Transverse colon (tissue), 4 donors: ENCODE measurements at regions not wholly inside any gene's neighbourhood (a gene's known extent, or its start where the extent isn't known, plus 50 kb on each side); places are given as distances from the start of the nearest gene placed in this dataset.

ENCODE experiments used
- DNase-seq: peaks from one replicate; pipeline ENCODE4 v3.0.0-alpha.2; 2019
- H3K27ac ChIP-seq, 4 donors: fragments of 200-600 bp; sonication (generic); 2 replicates each; pipeline ENCODE4 v1.5.1; 2016 to 2018; ENCODE audit warnings: inconsistent platforms in 4 of 4
- H3K27me3 ChIP-seq: fragments of 200-600 bp; sonication (generic); 2 replicates; pipeline ENCODE4 v1.5.1; 2017; ENCODE audit warnings: inconsistent platforms
- H3K36me3 ChIP-seq, 4 donors: fragments of 200-600 bp; sonication (generic); 2 replicates each; pipeline ENCODE4 v1.5.1; 2017 to 2019; ENCODE audit warnings: inconsistent platforms in 4 of 4
- H3K4me1 ChIP-seq, 4 donors: fragments of 200-600 bp; sonication (generic); 2 replicates each; pipeline ENCODE4 v1.5.1; 2017 to 2020; ENCODE audit warnings: inconsistent platforms in 4 of 4
- H3K4me3 ChIP-seq, 4 donors: fragments of 200-600 bp; sonication (generic); 1 replicate in 1 of 4; 2 replicates in 3 of 4; pipeline versions ENCODE4 v1.5.1 to v1.6.1; 2017 to 2019; ENCODE audit warnings: inconsistent platforms in 4 of 4
- H3K9me3 ChIP-seq, 2 donors: fragments of 200-600 bp; sonication (generic); 2 replicates each; pipeline ENCODE4 v1.5.1; 2017 to 2019; ENCODE audit warnings: inconsistent platforms in 2 of 2
- EP300 ChIP-seq: sonication (generic); formaldehyde crosslinking; IDR thresholded peaks from one replicate; pipeline ENCODE4 v1.6.1; 2017; ENCODE audit warnings: antibody characterized with exemption, low read depth
- POLR2A ChIP-seq: fragments of 450-650 bp; IDR thresholded peaks from one replicate; pipeline ENCODE4 v1.6.1; 2016; ENCODE audit warnings: antibody characterized with exemption, mild to moderate bottlenecking, moderate library complexity
- POLR2AphosphoS5 ChIP-seq, 3 donors: sonication (generic); formaldehyde crosslinking; IDR thresholded peaks; one replicate each; pipeline ENCODE4 v1.6.1; 2016; ENCODE audit warnings: antibody characterized with exemption in 3 of 3
- WGBS, 2 donors: methylation state at CpG; one replicate each; pipeline ENCODE4 v1.1.5; 2018; ENCODE audit warnings: low coverage in 1 of 2; 5-methylcytosine and 5-hydroxymethylcytosine counted together
- in situ Hi-C, 4 donors: fragments of 200-750 bp; cut with MboI; loops; one replicate each; pipeline versions ENCODE4 v1.15.0 to v1.15.1; 2017; ENCODE audit warnings: low sequenced_read_pairs in 3 of 4, low pct_ligation_motif_present in 1 of 4, low pct_unique_long_range_greater_than_20kb in 1 of 4
- intact Hi-C: fragments of 100-400 bp; cut with DNase I; formaldehyde crosslinking; loops from one replicate; pipeline ENCODE4 v1.15.1; 2023; ENCODE audit warnings: low total_unique reads
- TF ChIP-seq, protein P1 (sequence below), 5 experiments: fragments of 200-600 bp in 3 of 5; fragments of 450-650 bp in 2 of 5; sonication (generic) in 3 of 5; IDR thresholded peaks; 1 replicate in 2 of 5; 2 replicates in 3 of 5; pipeline ENCODE4 v1.5.1; 2016 to 2017; ENCODE audit warnings: antibody characterized with exemption in 5 of 5, inconsistent platforms in 3 of 5, mild to moderate bottlenecking in 2 of 5, moderate library complexity in 1 of 5

DNA sequence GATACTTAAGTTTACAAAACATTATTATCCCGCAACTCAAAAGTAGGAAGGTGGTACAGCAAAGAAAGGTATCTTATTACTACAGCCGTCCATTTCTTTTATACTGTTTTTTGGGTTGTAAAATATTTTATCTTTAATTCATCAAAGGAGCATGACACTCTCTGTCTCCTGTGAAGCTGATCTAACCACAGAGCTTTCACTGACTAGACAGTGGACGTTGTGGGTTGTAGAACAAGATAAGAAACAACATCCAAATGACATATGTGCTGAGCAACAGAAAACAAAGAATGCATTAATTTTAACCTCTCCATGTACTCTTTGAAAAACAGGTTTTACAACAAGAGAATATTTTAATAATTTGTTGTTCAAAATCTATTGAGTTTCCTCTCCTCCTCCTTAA, 195.9 kb upstream of the FBXO33 start:
- WGBS, 2 donors, result 39 to 54% methylated on average over 3 of the region's 3 CpGs
- TF ChIP-seq POLR2AphosphoS5 (IDR thresholded peaks at IDR 0.05) (no peak), EP300 (no peak)
- Histone ChIP-seq H3K27me3 (no peaks in the 10 kb centered on the region), H3K4me3 (no peak overlapping the region), H3K9me3 (peaks cover 0 to 2% of the 10 kb centered on the region in 2 donors), H3K36me3 (no peaks in the 10 kb centered on the region), H3K27ac (no peak overlapping the region), H3K4me1 (no peaks in the 10 kb centered on the region)
- in situ Hi-C loops (no loop called here), intact Hi-C loops (no loop called here)
- DNase-seq, result no peak

DNA sequence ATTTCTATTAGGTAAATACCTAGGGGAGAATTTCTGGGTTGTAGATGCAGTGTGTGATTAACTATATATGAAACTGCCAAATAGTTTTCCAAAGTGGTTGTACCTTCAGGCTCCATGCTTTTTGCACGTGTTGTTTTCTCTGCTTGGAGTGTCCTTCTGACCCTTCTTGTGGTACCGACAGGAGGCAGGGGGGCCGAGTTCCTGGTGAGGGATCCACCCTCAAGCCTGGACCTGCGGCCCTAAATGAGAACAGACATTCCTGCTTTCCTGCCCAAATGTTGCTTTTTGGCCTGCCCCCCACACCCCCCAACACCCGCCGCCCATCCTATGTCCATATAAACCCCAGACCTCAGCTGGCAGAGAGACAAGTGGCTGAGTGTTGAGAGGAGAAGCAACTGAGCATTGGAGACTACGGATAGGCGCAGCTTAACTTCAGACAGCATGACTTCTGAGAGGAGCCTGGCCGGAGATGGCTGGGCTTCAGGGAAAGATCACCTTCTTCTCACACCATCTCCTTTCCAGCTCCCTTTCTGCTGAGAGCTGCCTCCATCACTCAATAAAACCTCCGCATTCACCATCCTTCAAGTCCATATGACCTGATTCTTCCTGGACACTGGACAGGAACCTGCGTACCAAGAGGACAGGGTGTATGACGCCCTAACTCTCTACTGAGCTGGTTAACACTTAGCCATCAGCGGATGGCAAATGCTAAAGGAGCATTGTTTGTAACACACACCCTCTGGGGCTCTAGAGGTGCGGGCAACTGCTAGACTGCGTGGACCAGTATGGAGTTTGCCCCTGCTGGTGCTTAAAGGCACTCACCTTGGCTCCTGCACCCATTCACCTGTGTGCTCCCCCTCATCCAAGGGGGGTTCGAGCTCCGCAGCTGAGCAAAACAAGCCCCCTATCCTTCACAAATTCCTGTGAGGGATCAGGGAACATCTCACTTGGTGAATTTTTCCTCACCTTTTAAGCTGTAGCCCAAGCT, 194.7 kb upstream of the FBXO33 start:
- H3K4me1 ChIP-seq, result no peaks in the 10 kb centered on the region
- H3K27me3 ChIP-seq, result no peaks in the 10 kb centered on the region
- no peak overlapping the region for H3K4me3 ChIP-seq
- intact Hi-C loops (no loop called here), in situ Hi-C loops (no loop called here)
- no peak for DNase-seq
- no peaks in the 10 kb centered on the region for H3K36me3 ChIP-seq
- H3K27ac ChIP-seq, result no peak overlapping the region
- TF ChIP-seq POLR2AphosphoS5 (IDR thresholded peaks at IDR 0.05) (no peak), EP300 (no peak), POLR2A (no peak)
- TF ChIP-seq, protein P1, sequence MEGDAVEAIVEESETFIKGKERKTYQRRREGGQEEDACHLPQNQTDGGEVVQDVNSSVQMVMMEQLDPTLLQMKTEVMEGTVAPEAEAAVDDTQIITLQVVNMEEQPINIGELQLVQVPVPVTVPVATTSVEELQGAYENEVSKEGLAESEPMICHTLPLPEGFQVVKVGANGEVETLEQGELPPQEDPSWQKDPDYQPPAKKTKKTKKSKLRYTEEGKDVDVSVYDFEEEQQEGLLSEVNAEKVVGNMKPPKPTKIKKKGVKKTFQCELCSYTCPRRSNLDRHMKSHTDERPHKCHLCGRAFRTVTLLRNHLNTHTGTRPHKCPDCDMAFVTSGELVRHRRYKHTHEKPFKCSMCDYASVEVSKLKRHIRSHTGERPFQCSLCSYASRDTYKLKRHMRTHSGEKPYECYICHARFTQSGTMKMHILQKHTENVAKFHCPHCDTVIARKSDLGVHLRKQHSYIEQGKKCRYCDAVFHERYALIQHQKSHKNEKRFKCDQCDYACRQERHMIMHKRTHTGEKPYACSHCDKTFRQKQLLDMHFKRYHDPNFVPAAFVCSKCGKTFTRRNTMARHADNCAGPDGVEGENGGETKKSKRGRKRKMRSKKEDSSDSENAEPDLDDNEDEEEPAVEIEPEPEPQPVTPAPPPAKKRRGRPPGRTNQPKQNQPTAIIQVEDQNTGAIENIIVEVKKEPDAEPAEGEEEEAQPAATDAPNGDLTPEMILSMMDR (IDR thresholded peaks at IDR 0.05), result no peak
- peaks cover 0 to 4% of the 10 kb centered on the region in 2 donors for H3K9me3 ChIP-seq
- WGBS, 2 donors, result 87 to 100% methylated on average over 1 to 17 of the region's 17 CpGs

DNA sequence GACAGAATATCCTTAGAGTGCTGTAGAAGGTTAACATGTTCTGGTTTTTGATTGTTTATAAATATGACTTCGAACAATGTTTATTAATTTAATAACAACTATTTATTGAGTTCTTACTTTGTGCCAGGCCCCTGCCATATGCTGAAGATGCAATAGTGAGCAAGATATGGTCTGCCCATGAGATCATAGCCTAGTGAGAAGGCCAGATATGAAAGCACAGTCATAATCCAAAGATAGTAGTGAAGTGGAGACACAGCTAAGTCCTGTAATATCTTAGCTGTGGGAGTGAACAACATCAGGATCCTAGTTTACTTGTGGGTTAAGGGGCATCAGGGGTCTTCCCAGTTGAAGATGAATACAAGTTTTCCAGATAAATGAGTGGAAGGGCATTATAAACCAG, 189.4 kb upstream of the FBXO33 start:
- in situ Hi-C loops, result no loop called here
- no peaks in the 10 kb centered on the region for H3K36me3 ChIP-seq
- DNase-seq, result no peak
- H3K27ac ChIP-seq, result no peak overlapping the region
- no peak overlapping the region for H3K4me3 ChIP-seq
- H3K9me3 ChIP-seq, result peaks cover 0 to 4% of the 10 kb centered on the region in 2 donors
- intact Hi-C loops, result no loop called here
- WGBS, 2 donors, result 73 to 74% methylated on average over 1 of the region's 1 CpG
- TF ChIP-seq, protein P1 (IDR thresholded peaks at IDR 0.05), result no peak
- TF ChIP-seq POLR2AphosphoS5 (IDR thresholded peaks at IDR 0.05), result no peak
- TF ChIP-seq POLR2A, result no peak
- TF ChIP-seq EP300, result no peak
- no peaks in the 10 kb centered on the region for H3K27me3 ChIP-seq
- H3K4me1 ChIP-seq, result no peaks in the 10 kb centered on the region

DNA sequence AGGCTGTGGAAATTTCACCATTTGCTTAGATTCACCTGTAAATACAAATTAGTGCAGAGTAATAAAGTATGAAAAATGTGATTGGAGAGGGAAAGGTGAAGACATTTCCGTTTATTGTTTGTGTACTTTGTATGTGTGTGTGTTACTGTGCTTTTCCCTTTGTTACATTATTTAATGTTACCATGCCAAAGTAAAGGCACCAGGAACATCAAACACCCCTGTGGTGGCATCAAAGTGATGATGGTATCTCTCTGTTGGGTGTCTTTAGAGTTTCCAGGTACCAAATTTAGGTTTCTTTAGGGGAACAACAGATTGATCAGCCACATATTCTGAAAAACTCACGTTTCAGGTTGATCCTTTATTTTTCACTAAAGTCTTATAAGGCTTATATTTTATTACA, 189.0 kb upstream of the FBXO33 start:
- Histone ChIP-seq H3K9me3 (peaks cover 0 to 4% of the 10 kb centered on the region in 2 donors), H3K27ac (no peak overlapping the region), H3K36me3 (no peaks in the 10 kb centered on the region), H3K4me1 (no peaks in the 10 kb centered on the region), H3K4me3 (no peak overlapping the region), H3K27me3 (no peaks in the 10 kb centered on the region)
- in situ Hi-C loops (no loop called here), intact Hi-C loops (no loop called here)
- 60 to 63% methylated on average over 2 of the region's 2 CpGs for WGBS, 2 donors
- TF ChIP-seq POLR2AphosphoS5 (IDR thresholded peaks at IDR 0.05) (no peak), EP300 (no peak), POLR2A (no peak)
- TF ChIP-seq, protein P1 (IDR thresholded peaks at IDR 0.05), result no peak
- DNase-seq, result no peak
